ENCODE measurements at regions not wholly inside any gene's neighbourhood (a gene's known extent, or its start where the extent isn't known, plus 50 kb on each side); places are given as distances from the start of the nearest gene placed in this dataset.
"Not testable (repeated sequence)": the region's sequence is repeated elsewhere in the genome, so short reads cannot be mapped to it uniquely, and the experiment has no call there.

GRCh38 chr15:100733101-100733842 is 130.9 kb downstream of the ASB7 start:
- Histone ChIP-seq H3K36me3 (no peaks in the 10 kb centered on the region), H3K4me1 (no peaks in the 10 kb centered on the region), H3K9me3 (no peaks in the 10 kb centered on the region), H3K27ac (peak overlapping the region in 2 of 4 donors; percentile 0 to 46), H3K4me3 (no peak overlapping the region), H3K27me3 (no peaks in the 10 kb centered on the region)
- FAIRE-seq (no peak), DNase-seq (no peak), ATAC-seq (peak in 3 of 4 donors; percentile 29 to 68 (median 48))
- intact Hi-C loops (cut with DNase I): no loop called here
- 69 to 73% methylated on average over 8 of the region's 8 CpGs for WGBS, 2 donors
- no peak for TF ChIP-seq CTCF (IDR thresholded peaks at IDR 0.05)

GRCh38 chr15:100733843-100734185 is 131.4 kb downstream of the ASB7 start:
- intact Hi-C loops (cut with DNase I); DNase-seq; ATAC-seq; H3K36me3 ChIP-seq; H3K4me1 ChIP-seq; H3K9me3 ChIP-seq; H3K4me3 ChIP-seq; FAIRE-seq; H3K27me3 ChIP-seq: not testable (repeated sequence)
- WGBS, 2 donors: 57 to 61% methylated on average over 3 of the region's 3 CpGs
- H3K27ac ChIP-seq: peak overlapping the region in 1 of 4 donors; percentile 46

- DNase-seq: no peak
- Histone ChIP-seq H3K9me3 (no peaks in the 10 kb centered on the region), H3K27ac (no peak overlapping the region), H3K27me3 (no peaks in the 10 kb centered on the region), H3K4me1 (no peaks in the 10 kb centered on the region), H3K36me3 (no peaks in the 10 kb centered on the region), H3K4me3 (no peak overlapping the region)
- FAIRE-seq: no peak
- WGBS, 2 donors: 73 to 79% methylated on average over 5 of the region's 5 CpGs
- no peak for ATAC-seq
- intact Hi-C loops (cut with DNase I): no loop called here
- TF ChIP-seq CTCF (IDR thresholded peaks at IDR 0.05): no peak
Observed at GRCh38 chr15:100734586-100734985, 132.2 kb downstream of the ASB7 start.

- no peaks in the 10 kb centered on the region for H3K9me3 ChIP-seq
- 85 to 90% methylated on average over 12 of the region's 12 CpGs for WGBS, 2 donors
- FAIRE-seq (no peak), ATAC-seq (no peak), DNase-seq (no peak)
- no peak overlapping the region for H3K4me3 ChIP-seq
- intact Hi-C loops (cut with DNase I): no loop called here
- H3K27ac ChIP-seq: no peak overlapping the region
- no peaks in the 10 kb centered on the region for H3K36me3 ChIP-seq
- TF ChIP-seq CTCF (IDR thresholded peaks at IDR 0.05): no peak
- H3K27me3 ChIP-seq: no peaks in the 10 kb centered on the region
- no peaks in the 10 kb centered on the region for H3K4me1 ChIP-seq
Observed at GRCh38 chr15:100735129-100736053, 133.0 kb downstream of the ASB7 start.

- no peaks in the 10 kb centered on the region for H3K27me3 ChIP-seq
- H3K4me1 ChIP-seq: peaks cover 0 to 10% (median 8%) of the 10 kb centered on the region in 3 donors
- WGBS, 2 donors: 95 to 96% methylated on average over 12 of the region's 12 CpGs
- no peak overlapping the region for H3K4me3 ChIP-seq
- no peak overlapping the region for H3K27ac ChIP-seq
- intact Hi-C loops (cut with DNase I): no loop called here
- H3K36me3 ChIP-seq: no peaks in the 10 kb centered on the region
- no peak for TF ChIP-seq CTCF (IDR thresholded peaks at IDR 0.05)
- ATAC-seq (no peak), DNase-seq (no peak), FAIRE-seq (no peak)
- H3K9me3 ChIP-seq: no peaks in the 10 kb centered on the region
Observed at GRCh38 chr15:100737214-100737613, 134.8 kb downstream of the ASB7 start.

Data from pancreas (tissue), 10 donors.